HL-60 (cell line): ENCODE measurements at regions not wholly inside any gene's neighbourhood (a gene's known extent, or its start where the extent isn't known, plus 50 kb on each side); places are given as distances from the start of the nearest gene placed in this dataset.

Experiments
- DNase-seq, 2 experiments: peaks; one replicate each; pipeline ENCODE4 v3.0.0-alpha.2; 2010 to 2020; ENCODE audit warnings: low read depth in 1 of 2, low spot score in 1 of 2
- H3K27ac ChIP-seq: fragments of 250-450 bp; sonication (Bioruptor Pico); replicated peaks from 2 replicates; pipeline ENCODE4 v1.5.1; 2020; ENCODE audit warnings: mild to moderate bottlenecking, moderate library complexity
- H3K27me3 ChIP-seq: fragments of 250-450 bp; sonication (Bioruptor Pico); 2 replicates; pipeline ENCODE4 v1.5.1; 2021; ENCODE audit warnings: mild to moderate bottlenecking, moderate library complexity; ENCODE audit not compliant: insufficient read depth, poor library complexity, severe bottlenecking
- H3K4me3 ChIP-seq: replicated peaks from 2 replicates; pipeline ENCODE4 v1.5.1; 2011; ENCODE audit warnings: mild to moderate bottlenecking, control low read depth, low read length; ENCODE audit not compliant: insufficient read depth
- CTCF ChIP-seq: IDR thresholded peaks from one replicate; pipeline ENCODE4 v1.5.1; 2011; ENCODE audit warnings: low read length, control low read depth, inconsistent platforms; ENCODE audit not compliant: insufficient read depth
- GABPA ChIP-seq: IDR thresholded peaks from 2 replicates; pipeline ENCODE4 v1.6.1; 2012; ENCODE audit warnings: low read depth
- POLR2AphosphoS5 ChIP-seq: IDR thresholded peaks from 2 replicates; pipeline ENCODE4 v1.6.1; 2012; ENCODE audit warnings: low read depth
- REST ChIP-seq: IDR thresholded peaks from 2 replicates; pipeline ENCODE4 v1.6.1; 2012; ENCODE audit warnings: low read depth; ENCODE audit not compliant: insufficient replicate concordance
- SPI1 ChIP-seq: IDR thresholded peaks from 2 replicates; pipeline ENCODE4 v1.6.1; 2012; ENCODE audit warnings: low read depth, mild to moderate bottlenecking, borderline replicate concordance

GRCh38 chr5:2168601-2169429, 286.1 kb upstream of the IRX4 start:
- Histone ChIP-seq H3K27me3 (no peaks in the 10 kb centered on the region), H3K27ac (no peak overlapping the region), H3K4me3 (no peak overlapping the region)
- no peak for TF ChIP-seq REST
- TF ChIP-seq GABPA = no peak
- no peak for TF ChIP-seq POLR2AphosphoS5
- no peak for DNase-seq

- DNase-seq = no peak
- TF ChIP-seq CTCF (no peak), REST (no peak), GABPA (no peak), POLR2AphosphoS5 (no peak), SPI1 (no peak)
- Histone ChIP-seq H3K27me3 (no peaks in the 10 kb centered on the region), H3K27ac (no peak overlapping the region), H3K4me3 (no peak overlapping the region)
Measured at GRCh38 chr5:2167671-2168070, 284.9 kb upstream of the IRX4 start.

- Histone ChIP-seq H3K27ac (no peak overlapping the region), H3K27me3 (no peaks in the 10 kb centered on the region), H3K4me3 (no peak overlapping the region)
- TF ChIP-seq GABPA (no peak), POLR2AphosphoS5 (no peak), REST (no peak), SPI1 (no peak), CTCF (no peak)
- no peak for DNase-seq
Measured at GRCh38 chr5:2166979-2167377, 284.3 kb upstream of the IRX4 start.
